ENCODE measurements at regions not wholly inside any gene's neighbourhood (a gene's known extent, or its start where the extent isn't known, plus 50 kb on each side); places are given as distances from the start of the nearest gene placed in this dataset.
"Not testable (repeated sequence)": the region's sequence is repeated elsewhere in the genome, so short reads cannot be mapped to it uniquely, and the experiment has no call there.

DNA sequence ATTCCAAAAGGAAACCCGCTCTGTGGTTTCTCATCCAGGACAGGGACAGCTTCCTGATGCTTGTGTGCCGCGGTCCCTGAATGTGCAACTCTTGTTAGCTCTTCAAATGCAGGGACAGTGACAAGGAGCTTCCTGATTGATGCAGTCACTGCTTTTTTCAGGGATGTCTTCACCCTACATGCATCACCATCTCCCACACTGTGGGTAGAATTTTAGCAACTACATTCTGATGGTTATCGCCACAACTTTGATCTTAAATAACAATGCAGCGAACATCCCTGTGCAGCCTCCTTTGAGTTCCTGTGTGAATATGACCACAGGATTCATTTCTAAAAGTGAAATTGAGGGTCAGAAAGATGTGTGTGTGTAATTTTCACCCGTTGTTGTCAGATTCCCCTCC lies 115.0 kb downstream of the GGTLC2 start:
- DNase-seq = no peak

DNA sequence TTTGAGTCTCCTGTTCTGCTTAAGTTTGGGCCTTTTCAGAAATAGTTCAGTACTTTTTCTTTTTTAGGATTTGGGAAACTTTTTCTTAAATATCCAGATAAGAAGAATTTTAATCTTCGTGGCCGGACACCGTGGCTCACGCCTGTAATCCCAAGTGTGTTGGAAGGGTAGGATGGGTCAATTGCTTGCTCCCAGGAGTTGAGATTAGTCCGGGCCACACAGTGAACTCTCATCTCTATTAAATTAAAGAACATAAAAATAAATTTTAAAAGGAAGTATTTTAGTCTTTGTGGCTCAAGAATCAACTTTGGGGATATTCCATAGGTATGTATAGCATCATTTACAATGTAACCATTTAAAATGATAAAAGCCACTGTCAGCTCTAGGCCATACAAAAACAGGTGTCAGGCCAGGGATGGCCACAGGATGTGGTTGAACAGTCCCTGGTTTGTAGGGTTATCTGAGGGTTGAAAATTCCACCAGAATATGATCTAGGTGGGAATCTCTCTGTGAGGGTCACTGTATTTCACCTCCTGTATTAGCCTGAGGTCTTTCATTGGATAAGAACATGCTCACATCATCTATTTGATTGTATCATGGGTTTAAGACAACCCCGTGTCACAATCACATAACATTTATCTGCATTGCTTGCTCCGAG lies 115.6 kb downstream of the GGTLC2 start:
- no peak for DNase-seq

DNA sequence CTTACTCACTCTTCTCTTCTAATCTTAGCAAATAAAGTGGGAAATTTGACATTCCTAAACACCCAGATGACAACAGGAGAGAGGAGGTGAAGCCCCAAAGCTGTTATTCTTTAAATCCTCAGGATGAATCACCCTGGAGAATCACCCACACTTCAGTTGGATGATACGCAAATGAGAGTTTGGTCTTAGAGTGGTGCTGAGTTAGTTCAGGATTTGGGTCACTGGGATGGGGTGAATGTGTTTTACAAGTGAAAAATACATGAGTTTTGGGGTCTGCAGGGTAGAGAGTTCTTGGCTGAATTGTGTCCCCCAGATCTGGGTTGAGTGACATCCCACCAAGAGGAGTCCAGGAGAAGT lies 117.2 kb downstream of the GGTLC2 start:
- DNase-seq = no peak

DNA sequence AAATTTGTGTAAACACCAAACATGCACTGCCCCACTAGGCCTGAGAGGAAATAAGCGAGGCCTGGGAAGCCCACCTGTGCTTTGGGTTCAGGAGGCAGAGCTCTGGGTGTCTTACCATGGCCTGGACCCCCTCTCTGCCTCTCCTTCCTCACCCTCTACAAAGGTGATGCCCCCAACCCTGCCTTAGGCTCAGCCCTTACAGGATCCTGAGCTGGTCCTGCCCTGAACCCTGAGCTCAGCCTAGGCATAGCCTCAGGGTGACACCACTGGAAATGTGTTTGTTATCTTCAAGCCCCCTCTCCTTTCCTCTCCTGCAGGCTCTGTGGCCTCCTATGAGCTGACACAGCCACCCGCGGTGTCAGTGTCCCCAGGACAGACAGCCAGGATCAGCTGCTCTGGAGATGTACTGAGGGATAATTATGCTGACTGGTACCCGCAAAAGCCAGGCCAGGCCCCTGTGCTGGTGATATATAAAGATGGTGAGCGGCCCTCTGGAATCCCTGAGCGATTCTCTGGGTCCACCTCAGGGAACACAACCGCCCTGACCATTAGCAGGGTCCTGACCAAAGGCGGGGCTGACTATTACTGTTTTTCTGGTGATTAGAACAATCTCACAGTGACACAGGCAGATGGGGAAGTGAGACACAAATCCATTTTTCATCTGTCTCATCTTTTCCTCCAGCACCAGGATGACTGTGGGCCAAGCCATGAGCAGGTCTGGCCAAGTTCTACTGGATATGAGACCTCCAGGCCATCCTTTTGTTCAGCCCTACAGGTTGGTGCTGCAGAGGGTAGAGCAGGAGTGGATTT lies 117.8 kb downstream of the GGTLC2 start:
- DNase-seq = no peak

DNA sequence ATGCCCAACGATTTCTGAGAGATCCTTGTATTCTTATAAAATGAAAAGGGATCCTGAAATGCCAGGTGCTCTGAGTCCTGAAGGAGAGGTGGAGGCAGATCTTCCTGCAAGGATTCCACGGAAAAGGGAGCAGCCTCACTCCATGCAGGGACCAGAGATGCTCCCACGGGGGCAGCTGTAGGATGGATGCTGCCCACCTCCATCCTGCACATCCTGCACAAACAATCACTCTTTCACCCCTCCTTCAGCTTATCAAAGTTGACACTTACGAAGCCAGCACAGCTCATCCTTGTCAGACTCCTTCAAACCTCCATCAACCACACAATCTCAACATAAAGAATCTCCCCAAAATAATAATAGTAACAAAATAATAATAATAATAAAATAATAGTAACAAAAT lies 119.1 kb downstream of the GGTLC2 start:
- DNase-seq = no peak

DNA sequence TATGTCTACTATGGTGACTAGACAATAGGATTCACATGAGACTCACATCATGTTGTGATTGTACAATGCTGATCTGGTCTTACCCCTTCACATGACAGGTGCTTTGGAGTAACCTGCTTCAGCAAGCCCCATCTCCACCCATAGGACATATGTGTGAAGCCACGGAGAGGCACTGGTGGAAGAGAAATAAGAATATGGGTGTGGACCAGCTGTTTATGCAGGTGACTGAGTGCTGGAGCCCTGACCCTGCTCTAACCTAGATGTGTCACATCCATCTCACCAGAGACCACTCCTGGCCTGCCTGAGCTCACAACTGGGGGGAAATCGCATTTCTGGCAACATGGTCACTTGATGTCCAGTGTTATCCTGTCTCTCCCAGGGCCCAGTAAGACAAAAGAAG lies 119.7 kb downstream of the GGTLC2 start:
- DNase-seq = no peak

DNA sequence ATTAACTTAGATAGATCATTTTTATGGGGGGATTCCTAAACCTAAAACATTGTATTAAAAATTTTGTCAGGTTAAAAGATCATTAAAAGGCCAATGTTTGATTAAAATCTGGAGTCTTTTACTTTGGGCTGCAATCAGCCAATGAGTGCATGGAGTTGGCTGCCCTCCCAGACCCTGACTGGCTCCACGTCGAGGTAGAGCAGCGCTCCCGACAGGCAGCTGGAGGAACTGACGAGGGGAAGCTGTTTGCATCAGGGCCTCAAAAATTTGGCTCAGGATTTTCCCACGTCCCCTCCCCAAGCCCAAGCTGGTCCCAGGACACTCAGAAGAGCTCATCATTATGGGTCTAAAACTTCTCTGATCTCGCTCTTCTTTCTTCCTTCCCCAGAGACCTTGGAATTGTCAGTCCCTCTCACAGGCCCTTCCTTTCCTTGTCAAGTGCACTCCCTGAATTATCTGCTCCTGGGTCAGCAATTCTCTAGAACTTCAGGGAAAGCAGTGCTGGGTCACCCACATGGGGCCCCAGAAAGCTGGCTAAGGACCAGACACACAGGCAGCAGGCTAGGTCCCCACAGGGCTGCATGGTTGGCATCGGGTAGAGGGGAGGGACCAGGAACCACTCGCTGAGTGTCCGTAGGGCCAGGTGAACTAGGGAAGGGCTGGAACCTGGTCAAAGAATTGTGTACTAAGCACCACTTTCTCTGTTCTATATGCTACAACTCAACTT lies 119.6 kb upstream of the IGLL5 start:
- no peak for DNase-seq

DNA sequence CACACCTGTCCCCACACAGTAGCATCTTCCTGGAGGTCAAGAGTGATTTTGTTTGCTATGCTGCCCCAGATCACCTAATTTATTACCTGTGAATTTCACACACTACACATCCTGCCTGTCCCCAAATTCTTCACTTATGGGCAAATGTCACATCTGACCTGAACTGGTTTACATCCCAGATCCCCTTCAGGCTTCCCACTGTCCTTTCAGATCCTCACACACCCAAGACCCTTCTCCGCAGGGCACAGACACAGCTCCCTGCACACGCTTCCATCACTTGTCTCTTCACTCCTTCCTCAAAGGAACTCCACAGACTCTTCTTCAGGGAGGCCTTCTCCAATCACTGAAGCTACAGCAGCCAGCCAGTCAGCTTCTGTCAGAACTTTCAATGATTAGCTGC lies 118.7 kb upstream of the IGLL5 start:
- DNase-seq = no peak

DNA sequence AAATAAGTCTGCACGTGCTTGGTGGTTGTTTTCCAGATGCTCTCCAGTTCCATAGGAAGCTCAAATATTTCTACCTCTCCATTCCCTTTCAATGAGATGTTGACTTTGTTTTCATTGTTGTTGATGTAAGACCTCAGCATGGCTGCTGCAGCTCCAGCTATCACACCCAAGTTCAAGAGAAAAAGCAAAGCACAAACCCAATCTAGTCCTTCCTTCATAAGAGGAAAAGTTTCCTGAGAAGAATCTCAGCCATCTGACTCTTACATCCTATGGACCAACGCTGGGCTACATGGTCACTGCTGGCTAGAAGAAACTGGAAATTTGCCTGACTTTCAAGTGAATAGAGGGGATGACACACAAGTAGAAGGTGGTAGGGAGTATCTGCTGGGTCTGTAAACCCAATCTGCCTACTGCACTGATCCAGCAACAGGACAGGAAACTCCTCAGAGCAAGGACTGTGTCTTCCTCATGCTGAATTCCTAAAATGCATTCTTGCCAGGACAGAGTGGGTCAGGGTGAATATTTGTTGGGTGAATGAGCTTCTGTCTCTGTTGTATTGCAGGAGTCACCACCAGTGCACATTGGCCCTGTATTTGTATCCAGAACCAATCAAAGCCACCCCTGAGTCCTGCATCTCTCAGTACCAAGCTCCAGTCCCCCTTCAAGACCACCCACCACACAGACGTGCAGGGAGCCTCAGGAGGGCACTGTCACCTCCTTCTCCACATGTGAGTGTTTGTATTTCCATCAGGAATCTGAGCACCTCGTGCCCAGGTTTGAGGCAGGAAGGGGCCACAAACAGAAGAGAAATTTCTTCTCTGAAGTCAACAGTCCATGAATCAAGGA lies 118.0 kb upstream of the IGLL5 start:
- DNase-seq = no peak

DNA sequence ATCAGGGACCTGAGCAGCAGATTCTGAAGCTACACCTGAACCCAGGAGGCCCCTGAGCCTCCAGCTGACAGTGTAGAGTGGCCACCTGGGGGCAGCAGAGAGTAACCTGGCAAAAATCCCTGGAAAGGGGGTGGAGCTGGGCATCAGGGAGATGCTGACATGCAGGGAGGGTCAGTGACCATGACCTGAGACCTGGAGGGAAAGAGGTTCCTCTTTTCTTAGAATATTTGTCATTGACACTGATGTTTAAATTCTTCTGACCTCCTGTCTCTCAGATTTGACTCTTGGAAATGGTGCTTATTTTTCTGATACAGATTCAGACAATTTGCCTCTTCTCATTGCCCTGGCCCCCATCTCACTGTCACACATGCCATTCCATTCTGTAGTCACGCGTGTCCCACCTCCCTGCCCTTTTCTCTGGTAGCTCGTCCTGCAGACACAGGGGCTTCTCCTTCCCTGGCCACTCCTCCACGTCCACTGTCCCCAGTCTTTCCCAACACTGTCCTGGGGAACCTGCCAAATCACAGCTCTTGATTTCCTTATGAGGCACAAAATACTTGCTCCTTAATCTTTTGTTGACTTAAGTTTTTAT lies 117.2 kb upstream of the IGLL5 start:
- DNase-seq = peak in 4 of 6 experiments; percentile 9 to 33 (median 12)

DNA sequence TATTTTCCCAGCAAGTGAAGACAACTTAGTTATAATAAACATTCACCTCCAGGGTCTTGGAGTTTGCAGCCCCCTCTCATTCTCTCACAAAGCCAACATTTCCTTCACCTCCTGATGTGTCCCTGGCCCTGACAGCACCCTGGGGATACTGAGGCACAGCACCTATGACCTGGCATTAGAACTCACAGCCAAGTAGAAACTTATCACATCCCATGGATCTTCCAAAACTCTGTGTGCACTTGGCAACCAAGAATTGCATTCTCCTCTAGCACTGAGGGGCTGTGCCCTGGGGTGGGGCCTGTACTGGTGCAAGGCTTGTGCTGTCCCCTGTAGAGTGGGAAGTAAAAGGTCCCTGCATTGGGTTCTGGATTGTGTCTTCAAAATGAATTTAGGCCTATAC lies 116.7 kb upstream of the IGLL5 start:
- no peak for DNase-seq

DNA sequence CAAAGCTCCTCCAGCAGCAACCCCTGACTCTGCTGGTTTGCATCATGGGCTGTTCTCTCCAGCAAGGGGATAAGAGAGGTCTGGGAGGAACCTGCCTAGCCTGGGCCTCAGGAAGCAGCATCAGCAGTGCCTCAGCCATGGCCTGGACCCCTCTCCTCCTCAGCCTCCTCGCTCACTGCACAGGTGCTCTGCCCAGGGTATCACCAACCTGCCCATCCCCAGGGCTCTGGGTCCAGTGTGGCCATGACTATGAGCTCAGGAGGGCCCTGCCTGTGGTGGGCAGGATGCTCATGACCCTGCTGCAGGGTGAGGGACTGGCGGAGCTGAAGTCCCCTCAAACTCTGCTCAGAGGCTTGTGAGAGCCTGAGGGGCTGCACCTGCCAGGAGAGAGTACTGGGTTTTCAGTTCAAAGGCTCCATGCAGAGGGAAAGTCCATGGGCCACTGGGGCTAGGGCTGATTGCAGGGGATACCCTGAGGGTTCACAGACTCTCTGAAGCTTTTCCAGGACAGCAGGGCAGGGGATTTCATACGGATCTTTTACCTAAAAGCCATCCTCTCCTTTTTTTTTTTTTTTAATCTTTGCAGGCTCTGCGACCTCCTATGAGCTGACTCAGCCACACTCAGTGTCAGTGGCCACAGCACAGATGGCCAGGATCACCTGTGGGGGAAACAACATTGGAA lies 115.8 kb upstream of the IGLL5 start:
- DNase-seq = no peak

DNA sequence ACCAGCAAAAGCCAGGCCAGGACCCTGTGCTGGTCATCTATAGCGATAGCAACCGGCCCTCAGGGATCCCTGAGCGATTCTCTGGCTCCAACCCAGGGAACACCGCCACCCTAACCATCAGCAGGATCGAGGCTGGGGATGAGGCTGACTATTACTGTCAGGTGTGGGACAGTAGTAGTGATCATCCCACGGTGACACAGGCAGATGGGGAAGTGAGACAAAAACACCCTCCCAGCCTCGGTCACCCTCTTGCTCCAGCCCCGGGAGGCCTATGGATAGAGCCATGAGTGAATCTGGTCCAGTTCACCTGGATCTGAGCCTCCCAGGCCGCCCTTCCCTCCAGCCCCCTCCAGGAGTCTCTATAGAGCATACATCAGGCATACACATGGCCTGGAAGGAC lies 115.2 kb upstream of the IGLL5 start:
- no peak for DNase-seq

DNA sequence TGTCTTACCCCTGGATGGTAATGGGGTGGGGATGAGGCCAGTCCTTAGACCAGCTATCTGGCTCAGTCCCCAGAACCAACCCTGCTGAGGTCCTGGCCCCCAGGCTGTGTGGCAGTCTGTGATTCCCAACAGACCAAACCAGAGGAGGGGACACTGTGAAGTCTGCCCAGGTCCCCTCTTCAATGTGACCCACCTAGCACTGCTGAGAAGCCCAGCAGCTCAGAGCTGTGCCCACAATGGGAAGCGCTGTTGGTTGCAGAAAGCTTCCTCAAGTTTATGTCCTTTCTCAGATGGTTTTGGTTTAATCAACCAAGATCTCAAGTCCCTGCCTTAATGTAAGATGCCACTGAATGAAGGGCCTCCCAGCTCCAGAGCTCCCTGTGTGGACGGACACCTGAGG lies 114.7 kb upstream of the IGLL5 start:
- no peak for DNase-seq

DNA sequence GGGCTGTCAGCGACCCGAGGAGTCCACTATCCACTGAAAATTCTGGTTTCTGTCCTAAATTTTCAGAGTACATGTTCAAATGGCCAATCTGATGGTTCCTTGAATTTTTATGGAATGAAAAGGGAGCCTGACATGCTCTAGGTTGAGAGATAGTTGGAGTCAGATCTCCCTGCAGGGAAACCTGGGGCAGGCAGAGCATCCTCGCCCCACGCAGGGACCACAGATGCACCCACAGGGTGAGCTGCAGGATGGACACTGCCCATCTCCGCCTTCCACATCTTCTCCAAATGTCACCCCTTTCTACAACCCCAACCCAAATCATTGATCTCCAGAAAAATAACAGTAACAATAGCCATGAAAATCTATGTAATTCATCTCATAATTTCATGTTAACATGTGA lies 114.2 kb upstream of the IGLL5 start:
- no peak for DNase-seq

DNA sequence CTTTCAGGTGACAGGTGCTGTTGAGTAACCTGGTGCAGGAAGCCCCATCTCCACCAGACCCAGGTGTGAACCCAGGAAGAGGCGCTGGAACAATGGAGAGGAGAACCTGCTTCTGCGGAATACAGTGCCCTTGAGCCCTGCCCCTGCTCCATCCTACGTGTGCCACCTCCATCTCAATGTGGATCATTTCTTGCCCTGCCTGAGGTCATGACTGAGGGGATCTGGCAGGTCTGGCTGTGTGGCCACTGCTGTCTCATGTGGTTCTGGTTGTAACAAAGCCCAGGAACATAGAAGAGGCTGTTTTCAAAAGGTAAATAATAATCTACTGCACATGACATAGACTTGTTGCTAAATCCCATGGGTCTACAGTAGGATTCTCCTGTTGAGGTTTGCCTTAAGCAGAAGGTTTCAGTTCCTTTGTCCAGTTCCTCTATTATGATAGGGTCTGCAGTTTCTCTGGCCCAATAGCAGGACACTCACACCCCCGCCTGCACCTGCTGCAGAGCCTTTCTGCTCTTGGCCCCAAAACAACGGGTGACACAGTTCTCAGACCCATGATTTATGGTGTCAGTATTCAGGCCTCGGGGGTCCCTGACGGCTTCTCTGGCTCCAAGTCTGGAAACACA lies 113.5 kb upstream of the IGLL5 start:
- no peak for DNase-seq

DNA sequence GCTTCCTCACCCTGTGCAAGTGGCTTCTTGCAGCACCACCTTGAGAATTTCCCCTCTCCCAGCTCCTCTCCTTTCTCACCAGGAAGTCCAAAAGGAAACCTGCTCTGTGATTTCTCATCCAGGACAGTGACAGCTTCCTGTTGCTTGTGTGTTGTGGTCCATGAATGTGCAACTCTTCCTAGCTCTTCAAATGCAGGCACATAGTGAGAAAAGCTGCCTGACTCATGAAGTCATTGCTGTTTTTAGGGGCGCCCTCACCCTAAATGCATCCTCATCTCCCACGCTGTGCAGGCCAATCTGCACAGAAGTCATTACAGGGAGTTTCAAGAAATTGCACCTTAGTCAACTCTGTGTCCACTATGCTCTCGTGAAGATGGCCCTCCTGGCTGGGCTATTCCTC lies 112.9 kb upstream of the IGLL5 start:
- not testable (repeated sequence) for DNase-seq

DNA sequence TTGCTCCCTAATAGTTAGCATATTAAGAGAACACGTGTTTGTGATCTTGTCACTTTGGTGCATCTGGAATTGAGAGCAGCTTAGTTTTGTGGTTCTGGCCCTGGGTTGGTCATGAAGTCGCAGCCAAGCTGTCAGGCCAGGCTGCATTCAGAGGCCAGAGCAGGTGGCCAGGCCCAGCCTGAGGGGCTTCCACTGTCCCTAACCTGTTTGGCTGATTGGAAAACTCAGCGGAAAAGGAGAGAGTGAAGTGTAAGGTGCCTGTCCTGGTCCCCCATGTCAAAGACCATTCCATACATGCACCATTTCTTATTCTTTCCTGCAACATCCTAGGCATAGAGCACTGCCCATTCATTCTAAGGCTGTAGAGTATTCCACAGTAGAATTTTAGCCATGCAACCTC lies 111.5 kb upstream of the IGLL5 start:
- no peak for DNase-seq

DNA sequence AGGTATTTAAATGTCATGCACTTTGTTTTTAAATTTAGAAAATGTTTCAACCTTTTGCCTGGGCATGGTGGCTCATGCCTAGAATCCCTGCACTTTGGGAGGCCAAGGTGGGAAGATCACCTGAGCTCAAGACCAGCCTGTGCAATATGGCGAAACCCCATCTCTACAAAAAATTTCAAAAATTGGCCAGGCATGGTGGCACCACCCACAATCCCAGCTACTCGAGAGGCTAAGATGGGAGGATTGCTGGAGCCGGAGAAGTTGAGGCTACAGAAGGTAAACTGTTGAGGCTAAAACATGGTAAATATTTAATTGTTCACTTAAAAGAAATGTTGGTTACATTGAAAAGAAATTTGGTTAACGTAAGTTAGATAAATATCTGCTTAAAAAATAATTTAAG lies 108.4 kb upstream of the IGLL5 start:
- no peak for DNase-seq

DNA sequence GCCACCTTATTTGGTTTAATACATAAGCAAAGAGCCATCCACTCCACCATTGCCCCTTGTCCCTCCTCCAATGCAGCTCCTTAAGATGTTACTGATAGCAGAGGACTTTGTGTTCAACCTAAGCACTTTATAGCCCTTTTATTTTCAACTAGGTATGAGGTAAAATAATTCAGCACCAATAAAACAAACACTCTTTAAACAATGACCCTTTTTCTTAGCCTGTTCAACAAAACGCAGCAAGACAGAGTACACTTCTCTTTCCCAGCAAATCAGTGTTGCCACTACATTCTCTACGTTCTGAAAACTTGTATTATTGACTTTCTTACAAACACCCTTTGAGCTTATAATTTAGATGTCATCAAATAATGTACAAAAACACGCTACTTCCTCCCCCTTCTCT lies 104.0 kb upstream of the IGLL5 start:
- no peak for DNase-seq

DNA sequence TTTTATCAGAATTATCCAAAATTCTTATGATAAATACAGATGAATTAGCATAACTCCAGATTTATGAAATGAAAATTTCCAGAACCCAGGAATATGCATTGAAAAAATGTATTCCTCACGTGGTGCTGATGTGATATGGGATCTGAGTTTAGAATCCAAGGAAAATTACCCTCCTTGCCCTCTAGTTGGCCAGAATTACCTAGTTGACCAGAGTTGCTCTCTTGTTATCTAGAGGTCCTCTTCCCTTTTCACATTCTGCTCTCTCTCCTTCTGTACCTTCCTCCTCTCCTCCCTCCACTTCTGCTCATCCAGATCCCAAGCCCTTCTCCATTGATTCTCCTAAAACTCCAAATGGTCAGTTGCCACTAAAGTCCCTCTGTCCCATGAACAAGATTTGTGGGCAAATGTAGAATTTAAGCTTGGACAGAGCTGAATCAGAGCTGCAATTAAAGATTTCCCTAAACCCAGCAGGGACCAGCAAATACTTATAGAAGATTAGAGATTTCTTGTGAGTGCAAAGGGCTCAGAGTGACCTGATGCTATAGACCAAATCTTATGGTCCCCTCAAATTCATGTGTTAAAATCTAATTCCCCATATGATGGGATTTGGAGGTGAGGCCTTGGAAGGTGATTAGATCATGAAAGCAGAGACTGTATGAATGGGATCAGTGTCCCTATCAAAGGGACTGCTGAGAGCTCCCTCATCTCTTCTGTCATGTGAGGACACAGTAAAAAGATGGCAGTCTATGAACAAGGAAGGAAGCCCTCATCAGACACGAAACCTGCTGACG lies 103.2 kb upstream of the IGLL5 start:
- DNase-seq = no peak

Measured in stimulated activated naive CD4-positive, alpha-beta T cell (primary cell).